Nucleus accumbens (tissue), 56 donors: ENCODE measurements at regions not wholly inside any gene's neighbourhood (a gene's known extent, or its start where the extent isn't known, plus 50 kb on each side); places are given as distances from the start of the nearest gene placed in this dataset.

Experiments
- DNase-seq, 56 donors: peaks; one replicate each; lab custom pipeline; 2025; lab: John Stamatoyannopoulos, UW

GRCh38 chr14:104432611-104433231 lies 146.8 kb upstream of the C14orf180 start:
- DNase-seq, result no peak

GRCh38 chr14:104433401-104434213 lies 146.0 kb upstream of the C14orf180 start:
- no peak for DNase-seq

- DNase-seq, result no peak
These were observed 145.1 kb upstream of the C14orf180 start for GRCh38 chr14:104434214-104435076.

- no peak for DNase-seq
These were observed 144.2 kb upstream of the C14orf180 start for GRCh38 chr14:104435147-104436046.

GRCh38 chr14:104436047-104436591 lies 143.4 kb upstream of the C14orf180 start:
- DNase-seq, result peak in 2 of 56 donors; percentile 36 to 43

- no peak for DNase-seq
These were observed 142.5 kb upstream of the C14orf180 start for GRCh38 chr14:104436741-104437701.

- no peak for DNase-seq
These were observed 141.9 kb upstream of the C14orf180 start for GRCh38 chr14:104437703-104438102.

GRCh38 chr14:104438166-104438887 lies 141.2 kb upstream of the C14orf180 start:
- no peak for DNase-seq

GRCh38 chr14:104439625-104440024 lies 139.9 kb upstream of the C14orf180 start:
- DNase-seq, result no peak

- DNase-seq, result no peak
These were observed 139.1 kb upstream of the C14orf180 start for GRCh38 chr14:104440297-104440956.

- DNase-seq, result no peak
These were observed 138.1 kb upstream of the C14orf180 start for GRCh38 chr14:104441275-104442106.

- no peak for DNase-seq
These were observed 137.4 kb upstream of the C14orf180 start for GRCh38 chr14:104442107-104442551.

- DNase-seq, result no peak
These were observed 136.8 kb upstream of the C14orf180 start for GRCh38 chr14:104442631-104443390.

- no peak for DNase-seq
These were observed 136.0 kb upstream of the C14orf180 start for GRCh38 chr14:104443391-104444158.
